Vagina (tissue), 2 donors: ENCODE measurements at regions not wholly inside any gene's neighbourhood (a gene's known extent, or its start where the extent isn't known, plus 50 kb on each side); places are given as distances from the start of the nearest gene placed in this dataset.

Experiments
- DNase-seq, 2 donors: peaks; one replicate each; pipeline ENCODE4 v3.0.0-alpha.2; 2017; ENCODE audit errors: extremely low spot score in 2 of 2
- H3K27ac ChIP-seq: fragments of 200-600 bp; sonication (generic); one replicate; pipeline ENCODE4 v1.5.1; 2019
- H3K27me3 ChIP-seq: fragments of 200-600 bp; sonication (generic); one replicate; pipeline ENCODE4 v1.5.1; 2019
- H3K36me3 ChIP-seq, 2 donors: fragments of 200-600 bp; sonication (generic); one replicate each; pipeline ENCODE4 v1.5.1; 2017 to 2019
- H3K4me1 ChIP-seq: fragments of 200-600 bp; sonication (generic); one replicate; pipeline ENCODE4 v1.5.1; 2019
- H3K4me3 ChIP-seq, 2 donors: fragments of 200-600 bp; sonication (generic); 1 replicate in 1 of 2; 2 replicates in 1 of 2; pipeline ENCODE4 v1.5.1; 2016 to 2019
- H3K9me3 ChIP-seq: fragments of 200-600 bp; sonication (generic); one replicate; pipeline ENCODE4 v1.5.1; 2019
- CTCF ChIP-seq, 3 experiments: fragments of 450-650 bp in 2 of 3; fragments of 200-600 bp in 1 of 3; sonication (generic) in 1 of 3; IDR thresholded peaks; one replicate each; pipeline ENCODE4 v1.5.1; 2017 to 2019; ENCODE audit warnings: antibody characterized with exemption in 3 of 3, mild to moderate bottlenecking in 2 of 3, moderate library complexity in 2 of 3
- POLR2A ChIP-seq, 2 donors: fragments of 450-650 bp; IDR thresholded peaks; one replicate each; pipeline ENCODE4 v1.6.1; 2017; ENCODE audit warnings: antibody characterized with exemption in 2 of 2, mild to moderate bottlenecking in 2 of 2, moderate library complexity in 2 of 2
- POLR2AphosphoS5 ChIP-seq, 2 donors: sonication (generic); formaldehyde crosslinking; IDR thresholded peaks; one replicate each; pipeline ENCODE4 v1.9.0; 2017; ENCODE audit warnings: antibody characterized with exemption in 2 of 2, mild to moderate bottlenecking in 2 of 2, low read depth in 1 of 2; ENCODE audit not compliant: insufficient read depth in 1 of 2
- intact Hi-C: fragments of 100-400 bp; cut with DNase I; formaldehyde crosslinking; loops from one replicate; pipeline ENCODE4 v1.15.1; 2023

DNA sequence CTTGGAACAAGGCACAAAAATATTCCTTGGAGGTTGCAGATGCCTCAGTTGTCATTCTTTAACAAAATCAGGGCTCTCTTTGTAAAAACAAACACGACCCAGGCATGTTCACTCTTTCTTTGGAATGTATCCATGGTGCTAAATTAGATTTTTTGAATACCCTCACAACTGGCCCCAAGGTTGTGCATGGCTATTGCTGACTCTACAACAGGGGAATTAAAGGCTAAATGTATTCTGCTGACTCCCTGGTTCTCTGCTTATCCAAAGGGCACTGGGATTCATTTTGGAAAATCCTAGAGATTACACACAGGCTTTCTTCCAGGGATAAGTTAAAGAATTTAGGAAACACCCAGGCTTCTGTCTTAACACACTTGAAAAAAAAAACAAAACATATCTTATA lies 332.5 kb downstream of the WDR11 start:
- H3K9me3 ChIP-seq, result no peaks in the 10 kb centered on the region
- peaks cover 8% of the 10 kb centered on the region for H3K4me1 ChIP-seq
- H3K27ac ChIP-seq, result no peak overlapping the region
- no peak for DNase-seq
- TF ChIP-seq POLR2A (IDR thresholded peaks at IDR 0.05) (no peak), POLR2AphosphoS5 (IDR thresholded peaks at IDR 0.05; ENCODE audit: insufficient read depth in 1 of 2, low read depth in 1 of 2) (no peak), CTCF (IDR thresholded peaks at IDR 0.05) (no peak)
- no peaks in the 10 kb centered on the region for H3K27me3 ChIP-seq
- intact Hi-C loops, result no loop called here
- no peaks in the 10 kb centered on the region for H3K36me3 ChIP-seq
- H3K4me3 ChIP-seq, result no peak overlapping the region

DNA sequence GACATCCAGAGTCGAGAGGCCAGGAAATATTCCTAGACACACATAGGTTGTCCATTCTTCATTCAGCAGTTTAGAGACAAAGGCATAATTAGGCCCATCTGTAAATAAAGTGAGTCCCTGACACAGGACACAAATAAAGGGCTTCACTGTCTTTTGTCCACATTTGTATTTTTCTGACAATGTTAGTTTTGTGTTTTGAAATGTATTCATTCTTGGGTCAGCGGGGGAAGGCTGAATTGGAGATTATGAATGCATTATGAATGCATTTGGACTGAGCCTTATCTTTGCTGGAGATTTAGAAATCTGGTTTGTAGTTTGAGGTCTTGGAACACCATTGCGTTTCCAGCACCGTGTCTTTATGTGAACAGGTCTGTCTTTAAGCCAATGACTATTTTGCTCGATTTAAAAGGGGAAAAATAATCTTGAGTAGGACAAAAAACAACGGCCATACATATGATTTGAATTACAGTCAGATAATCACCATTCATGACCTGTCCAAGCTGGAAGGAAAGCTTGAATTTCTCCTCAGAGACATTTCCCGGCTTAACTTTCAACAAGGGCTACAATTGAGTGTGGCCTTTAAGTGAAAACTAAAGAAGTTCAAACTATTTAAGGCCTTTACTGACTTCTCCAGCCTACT lies 334.8 kb downstream of the WDR11 start:
- no peak overlapping the region for H3K27ac ChIP-seq
- no peaks in the 10 kb centered on the region for H3K27me3 ChIP-seq
- no peak for TF ChIP-seq CTCF (IDR thresholded peaks at IDR 0.05)
- TF ChIP-seq POLR2AphosphoS5 (IDR thresholded peaks at IDR 0.05; ENCODE audit: insufficient read depth in 1 of 2, low read depth in 1 of 2), result no peak
- no peak for TF ChIP-seq POLR2A (IDR thresholded peaks at IDR 0.05)
- no peak overlapping the region for H3K4me3 ChIP-seq
- intact Hi-C loops, result no loop called here
- H3K9me3 ChIP-seq, result no peaks in the 10 kb centered on the region
- H3K4me1 ChIP-seq, result peaks cover 8% of the 10 kb centered on the region
- no peaks in the 10 kb centered on the region for H3K36me3 ChIP-seq
- no peak for DNase-seq

GRCh38 chr10:121187391-121187790 lies 336.2 kb downstream of the WDR11 start:
- intact Hi-C loops, result no loop called here
- Histone ChIP-seq H3K4me3 (no peak overlapping the region), H3K27me3 (no peaks in the 10 kb centered on the region), H3K36me3 (no peaks in the 10 kb centered on the region), H3K27ac (no peak overlapping the region), H3K4me1 (peaks cover 8% of the 10 kb centered on the region), H3K9me3 (no peaks in the 10 kb centered on the region)
- no peak for TF ChIP-seq POLR2A (IDR thresholded peaks at IDR 0.05)
- TF ChIP-seq CTCF (IDR thresholded peaks at IDR 0.05), result no peak
- TF ChIP-seq POLR2AphosphoS5 (IDR thresholded peaks at IDR 0.05; ENCODE audit: insufficient read depth in 1 of 2, low read depth in 1 of 2), result no peak
- DNase-seq, result no peak

GRCh38 chr10:121188005-121188404 lies 336.8 kb downstream of the WDR11 start:
- Histone ChIP-seq H3K36me3 (no peaks in the 10 kb centered on the region), H3K27me3 (no peaks in the 10 kb centered on the region), H3K27ac (no peak overlapping the region), H3K4me3 (no peak overlapping the region), H3K9me3 (no peaks in the 10 kb centered on the region), H3K4me1 (peaks cover 8% of the 10 kb centered on the region)
- DNase-seq, result no peak
- intact Hi-C loops, result no loop called here
- TF ChIP-seq POLR2AphosphoS5 (IDR thresholded peaks at IDR 0.05; ENCODE audit: insufficient read depth in 1 of 2, low read depth in 1 of 2) (peak in 1 of 2 donors; percentile 13), POLR2A (IDR thresholded peaks at IDR 0.05) (no peak)

GRCh38 chr10:121189066-121189465 lies 337.9 kb downstream of the WDR11 start:
- peaks cover 8% of the 10 kb centered on the region for H3K4me1 ChIP-seq
- H3K4me3 ChIP-seq, result no peak overlapping the region
- H3K27me3 ChIP-seq, result no peaks in the 10 kb centered on the region
- intact Hi-C loops, result no loop called here
- H3K9me3 ChIP-seq, result no peaks in the 10 kb centered on the region
- H3K36me3 ChIP-seq, result no peaks in the 10 kb centered on the region
- no peak for DNase-seq
- no peak overlapping the region for H3K27ac ChIP-seq
- TF ChIP-seq POLR2AphosphoS5 (IDR thresholded peaks at IDR 0.05; ENCODE audit: insufficient read depth in 1 of 2, low read depth in 1 of 2), result no peak
- no peak for TF ChIP-seq POLR2A (IDR thresholded peaks at IDR 0.05)
- TF ChIP-seq CTCF (IDR thresholded peaks at IDR 0.05), result no peak
